Cardiac muscle cell (in vitro differentiated cells and primary cell): ENCODE measurements at regions not wholly inside any gene's neighbourhood (a gene's known extent, or its start where the extent isn't known, plus 50 kb on each side); places are given as distances from the start of the nearest gene placed in this dataset.
A peak's percentile ranks its signal among the peaks of the same experiment; 100 is the strongest.

Experiments
- DNase-seq, 2 donors: peaks; one replicate each; pipeline versions ENCODE4 v3.0.0 to v3.0.0-alpha.2; 2010 to 2017; ENCODE audit warnings: low read depth in 1 of 2, low spot score in 1 of 2
- H3K27ac ChIP-seq: fragments of 200-600 bp; sonication (generic); 2 replicates; pipeline ENCODE4 v1.5.1; 2016
- H3K27me3 ChIP-seq: fragments of 200-600 bp; sonication (generic); 2 replicates; pipeline ENCODE4 v1.6.0; 2016; ENCODE audit warnings: control low read depth
- H3K36me3 ChIP-seq: fragments of 200-600 bp; sonication (generic); 2 replicates; pipeline ENCODE4 v1.5.1; 2016; ENCODE audit warnings: control low read depth
- H3K4me1 ChIP-seq: fragments of 200-600 bp; sonication (generic); 2 replicates; pipeline ENCODE4 v1.8.1; 2017; ENCODE audit warnings: low read depth, mild to moderate bottlenecking, mixed run types
- H3K4me3 ChIP-seq: fragments of 200-600 bp; sonication (generic); 2 replicates; pipeline ENCODE4 v1.5.1; 2016; ENCODE audit warnings: mild to moderate bottlenecking
- H3K9me3 ChIP-seq: fragments of 200-600 bp; sonication (generic); 2 replicates; pipeline ENCODE4 v1.5.1; 2017; ENCODE audit warnings: low read depth, mild to moderate bottlenecking, control low read depth
- TF ChIP-seq, protein P1 (sequence below): IDR thresholded peaks from 2 replicates; pipeline ENCODE4 v1.5.1; 2012; ENCODE audit warnings: low read depth, mild to moderate bottlenecking, low read length

DNA sequence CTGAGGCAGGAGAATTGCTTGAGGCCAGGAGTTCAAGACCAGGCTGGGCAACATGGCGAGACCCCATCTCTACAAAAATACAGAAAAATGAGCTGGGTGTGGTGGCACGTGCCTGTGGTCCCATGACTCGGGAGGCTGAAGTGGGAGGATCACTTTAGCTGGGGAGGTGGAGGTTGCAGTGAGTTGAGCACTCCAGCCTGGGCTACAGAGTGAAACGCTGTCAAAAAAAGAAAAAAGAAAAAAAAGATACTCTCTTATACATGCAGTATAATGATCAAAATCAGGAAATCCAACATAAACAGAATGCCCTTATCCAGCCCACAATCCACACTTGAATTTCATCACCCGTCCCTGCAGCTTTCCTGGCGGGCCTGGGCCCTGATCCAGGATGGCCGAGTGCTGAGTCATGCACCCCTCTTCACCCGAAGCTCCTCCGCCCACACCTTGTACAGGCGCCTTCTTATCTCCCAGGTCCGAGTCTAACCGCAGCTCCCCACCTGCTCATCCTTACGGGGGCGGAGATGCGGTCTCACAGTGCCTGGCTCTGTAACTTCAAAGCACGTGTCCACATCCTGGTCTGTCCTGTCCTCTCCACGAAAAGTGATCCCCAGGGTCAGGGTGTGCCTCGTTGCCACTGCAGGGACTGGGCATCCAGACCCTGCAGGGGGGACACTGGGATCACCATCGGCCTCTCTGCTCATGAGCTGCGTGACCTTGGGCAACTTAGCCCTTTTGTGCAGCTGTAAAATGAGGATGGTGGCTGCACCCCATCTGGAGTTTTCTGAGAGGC lies 120.2 kb upstream of the SLC45A1 start:
- TF ChIP-seq, protein P1, sequence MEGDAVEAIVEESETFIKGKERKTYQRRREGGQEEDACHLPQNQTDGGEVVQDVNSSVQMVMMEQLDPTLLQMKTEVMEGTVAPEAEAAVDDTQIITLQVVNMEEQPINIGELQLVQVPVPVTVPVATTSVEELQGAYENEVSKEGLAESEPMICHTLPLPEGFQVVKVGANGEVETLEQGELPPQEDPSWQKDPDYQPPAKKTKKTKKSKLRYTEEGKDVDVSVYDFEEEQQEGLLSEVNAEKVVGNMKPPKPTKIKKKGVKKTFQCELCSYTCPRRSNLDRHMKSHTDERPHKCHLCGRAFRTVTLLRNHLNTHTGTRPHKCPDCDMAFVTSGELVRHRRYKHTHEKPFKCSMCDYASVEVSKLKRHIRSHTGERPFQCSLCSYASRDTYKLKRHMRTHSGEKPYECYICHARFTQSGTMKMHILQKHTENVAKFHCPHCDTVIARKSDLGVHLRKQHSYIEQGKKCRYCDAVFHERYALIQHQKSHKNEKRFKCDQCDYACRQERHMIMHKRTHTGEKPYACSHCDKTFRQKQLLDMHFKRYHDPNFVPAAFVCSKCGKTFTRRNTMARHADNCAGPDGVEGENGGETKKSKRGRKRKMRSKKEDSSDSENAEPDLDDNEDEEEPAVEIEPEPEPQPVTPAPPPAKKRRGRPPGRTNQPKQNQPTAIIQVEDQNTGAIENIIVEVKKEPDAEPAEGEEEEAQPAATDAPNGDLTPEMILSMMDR = no peak
- DNase-seq = peak in 1 of 2 donors; percentile 95
- H3K9me3 ChIP-seq = no peaks in the 10 kb centered on the region
- H3K27me3 ChIP-seq = no peaks in the 10 kb centered on the region
- H3K36me3 ChIP-seq = no peaks in the 10 kb centered on the region
- no peak overlapping the region for H3K4me3 ChIP-seq
- H3K27ac ChIP-seq = no peak overlapping the region
- H3K4me1 ChIP-seq = peaks cover 16% of the 10 kb centered on the region

DNA sequence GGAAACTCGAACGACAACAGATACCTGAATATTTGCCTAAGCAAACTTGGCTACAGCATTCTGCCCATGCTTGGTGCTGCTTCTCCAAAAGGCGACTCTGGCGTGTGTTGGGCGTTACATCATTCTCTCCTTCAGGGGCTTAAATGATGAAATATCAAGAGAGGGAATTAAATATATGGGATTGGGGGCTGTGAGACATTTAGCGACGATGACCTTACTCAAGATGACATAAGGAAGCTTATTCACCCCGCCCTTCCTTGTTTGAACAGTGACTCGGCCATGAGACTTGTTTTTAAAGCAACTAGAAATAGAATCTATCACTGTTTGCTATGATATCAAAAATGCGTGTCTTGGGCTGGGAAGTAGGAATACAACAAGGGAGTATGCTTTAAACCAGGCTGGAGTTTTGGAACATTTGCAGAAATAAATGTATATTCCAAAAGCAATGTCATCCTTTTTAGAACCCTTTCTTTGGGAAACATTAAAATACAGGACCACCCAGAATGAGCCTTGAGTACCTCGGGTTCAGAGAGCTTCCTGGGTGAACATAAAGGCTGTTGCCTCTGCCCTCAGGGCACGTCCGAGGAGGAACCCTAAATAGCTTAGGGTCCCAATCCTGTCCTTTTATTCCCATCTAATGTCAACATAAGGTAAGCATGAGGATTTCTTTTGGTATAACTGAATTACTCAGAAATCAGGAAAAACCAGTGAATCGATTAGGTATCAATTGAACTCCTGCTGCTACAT lies 123.3 kb upstream of the SLC45A1 start:
- no peaks in the 10 kb centered on the region for H3K27me3 ChIP-seq
- DNase-seq = no peak
- no peaks in the 10 kb centered on the region for H3K36me3 ChIP-seq
- TF ChIP-seq, protein P1 = no peak
- no peaks in the 10 kb centered on the region for H3K4me1 ChIP-seq
- no peak overlapping the region for H3K4me3 ChIP-seq
- no peak overlapping the region for H3K27ac ChIP-seq
- H3K9me3 ChIP-seq = no peaks in the 10 kb centered on the region

DNA sequence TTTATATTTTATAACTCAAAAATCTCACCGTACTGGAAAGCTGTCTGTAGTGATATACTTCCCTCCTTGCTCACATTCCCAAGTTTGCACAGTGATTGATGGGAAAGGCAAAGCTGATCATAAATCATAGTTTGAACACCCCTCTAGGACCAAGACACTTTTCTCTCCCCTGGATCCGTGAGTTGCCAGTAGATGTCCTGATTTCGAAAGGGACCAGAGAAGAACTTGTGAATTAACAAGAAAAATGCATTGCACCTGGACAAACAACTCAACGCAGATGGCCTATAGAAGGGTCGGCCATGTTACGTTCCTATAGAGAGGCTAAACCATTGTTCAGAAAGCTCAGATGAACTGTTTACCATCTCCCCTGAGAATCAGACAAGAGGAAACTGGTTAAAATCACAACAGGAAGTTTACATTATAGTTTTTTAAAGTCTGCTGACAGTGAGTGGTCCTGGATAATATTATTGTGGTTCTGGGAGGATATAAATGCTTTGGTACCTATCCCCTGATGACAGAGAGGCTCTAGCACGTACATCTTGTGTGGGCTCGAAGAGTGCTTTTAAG lies 124.0 kb upstream of the SLC45A1 start:
- no peaks in the 10 kb centered on the region for H3K27me3 ChIP-seq
- no peaks in the 10 kb centered on the region for H3K9me3 ChIP-seq
- H3K36me3 ChIP-seq = no peaks in the 10 kb centered on the region
- H3K4me1 ChIP-seq = no peaks in the 10 kb centered on the region
- no peak for DNase-seq
- no peak overlapping the region for H3K4me3 ChIP-seq
- no peak overlapping the region for H3K27ac ChIP-seq
- TF ChIP-seq, protein P1 = no peak

DNA sequence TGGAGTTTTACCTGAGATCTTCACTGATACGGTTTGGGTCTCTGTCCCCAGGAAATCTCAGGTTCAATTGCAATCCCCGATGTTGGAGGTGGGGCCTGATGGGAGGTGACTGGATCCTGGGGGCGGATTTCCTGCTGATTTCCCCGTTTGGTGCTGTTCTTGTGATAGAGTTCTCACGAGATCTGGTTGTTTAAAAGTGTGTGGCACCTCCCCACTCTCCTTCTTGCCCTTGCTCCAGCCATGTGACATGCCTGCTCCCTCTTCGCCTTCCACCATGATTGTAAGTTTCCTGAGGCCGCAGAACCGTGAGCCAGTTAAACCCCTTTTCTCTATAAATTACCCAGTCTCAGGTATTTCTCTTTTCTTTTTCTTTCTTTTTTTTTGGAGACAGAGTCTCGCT lies 126.4 kb upstream of the SLC45A1 start:
- H3K36me3 ChIP-seq = no peaks in the 10 kb centered on the region
- H3K4me3 ChIP-seq = no peak overlapping the region
- no peaks in the 10 kb centered on the region for H3K27me3 ChIP-seq
- H3K9me3 ChIP-seq = no peaks in the 10 kb centered on the region
- no peak for DNase-seq
- TF ChIP-seq, protein P1 = no peak
- no peaks in the 10 kb centered on the region for H3K4me1 ChIP-seq
- no peak overlapping the region for H3K27ac ChIP-seq

DNA sequence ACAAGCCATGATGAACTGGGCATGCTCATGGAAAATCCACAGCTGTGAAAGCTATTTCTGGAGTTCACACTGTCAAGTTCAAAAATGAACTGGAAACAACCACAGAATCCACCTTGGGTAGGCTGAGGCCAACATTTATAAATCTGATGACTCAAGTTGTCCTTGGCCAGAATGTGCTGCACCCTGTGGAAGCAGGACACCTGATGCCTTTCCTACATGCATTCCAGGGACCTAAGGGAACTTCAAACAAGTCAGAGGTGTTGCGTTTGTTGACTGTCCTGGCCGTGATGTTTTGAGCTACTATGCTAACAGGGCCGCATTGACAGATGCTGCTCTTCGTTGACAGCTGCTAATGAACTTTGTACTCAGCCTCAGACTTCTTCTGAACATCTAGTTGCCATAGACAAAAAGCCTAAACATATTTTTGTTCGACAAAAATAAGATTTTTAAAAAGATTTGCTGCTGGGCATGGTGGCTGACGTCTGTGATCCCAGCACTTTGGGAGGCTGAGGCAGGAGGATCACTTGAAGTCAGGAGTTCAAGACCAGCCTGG lies 127.9 kb upstream of the SLC45A1 start:
- H3K4me3 ChIP-seq = no peak overlapping the region
- H3K36me3 ChIP-seq = no peaks in the 10 kb centered on the region
- DNase-seq = no peak
- H3K9me3 ChIP-seq = no peaks in the 10 kb centered on the region
- TF ChIP-seq, protein P1 = no peak
- no peaks in the 10 kb centered on the region for H3K4me1 ChIP-seq
- no peak overlapping the region for H3K27ac ChIP-seq
- H3K27me3 ChIP-seq = no peaks in the 10 kb centered on the region
